ENCODE measurements at regions not wholly inside any gene's neighbourhood (a gene's known extent, or its start where the extent isn't known, plus 50 kb on each side); places are given as distances from the start of the nearest gene placed in this dataset.

DNA sequence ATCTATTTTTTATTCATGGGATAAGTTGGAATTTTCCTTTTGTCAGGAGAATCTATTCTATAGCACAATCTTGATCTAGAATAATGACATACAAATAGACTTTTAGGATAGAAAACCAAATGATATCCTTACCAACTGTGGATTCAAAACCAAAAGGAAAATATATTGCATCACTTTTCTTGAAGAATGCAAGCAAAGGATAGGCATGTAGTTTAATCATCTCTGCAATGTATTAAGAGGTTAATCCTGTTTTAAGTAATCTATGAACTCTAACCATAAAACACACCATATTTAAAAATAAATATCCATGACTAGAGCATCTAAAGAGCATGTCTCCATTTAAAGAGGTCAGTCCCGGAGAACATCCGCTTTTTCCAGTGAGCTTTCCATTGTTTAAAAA is 106.7 kb upstream of the CNKSR3 start:
- TF ChIP-seq, protein P1, sequence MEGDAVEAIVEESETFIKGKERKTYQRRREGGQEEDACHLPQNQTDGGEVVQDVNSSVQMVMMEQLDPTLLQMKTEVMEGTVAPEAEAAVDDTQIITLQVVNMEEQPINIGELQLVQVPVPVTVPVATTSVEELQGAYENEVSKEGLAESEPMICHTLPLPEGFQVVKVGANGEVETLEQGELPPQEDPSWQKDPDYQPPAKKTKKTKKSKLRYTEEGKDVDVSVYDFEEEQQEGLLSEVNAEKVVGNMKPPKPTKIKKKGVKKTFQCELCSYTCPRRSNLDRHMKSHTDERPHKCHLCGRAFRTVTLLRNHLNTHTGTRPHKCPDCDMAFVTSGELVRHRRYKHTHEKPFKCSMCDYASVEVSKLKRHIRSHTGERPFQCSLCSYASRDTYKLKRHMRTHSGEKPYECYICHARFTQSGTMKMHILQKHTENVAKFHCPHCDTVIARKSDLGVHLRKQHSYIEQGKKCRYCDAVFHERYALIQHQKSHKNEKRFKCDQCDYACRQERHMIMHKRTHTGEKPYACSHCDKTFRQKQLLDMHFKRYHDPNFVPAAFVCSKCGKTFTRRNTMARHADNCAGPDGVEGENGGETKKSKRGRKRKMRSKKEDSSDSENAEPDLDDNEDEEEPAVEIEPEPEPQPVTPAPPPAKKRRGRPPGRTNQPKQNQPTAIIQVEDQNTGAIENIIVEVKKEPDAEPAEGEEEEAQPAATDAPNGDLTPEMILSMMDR (IDR thresholded peaks at IDR 0.05 in 4 of 5, conservative IDR thresholded peaks at IDR 0.05 in 1 of 5) = no peak
- TF ChIP-seq POLR2A (IDR thresholded peaks at IDR 0.05) = no peak
